ENCODE measurements at regions not wholly inside any gene's neighbourhood (a gene's known extent, or its start where the extent isn't known, plus 50 kb on each side); places are given as distances from the start of the nearest gene placed in this dataset.
"Not testable (repeated sequence)": the region's sequence is repeated elsewhere in the genome, so short reads cannot be mapped to it uniquely, and the experiment has no call there.

- DNase-seq: no peak
These were observed 83.2 kb upstream of the TNRC6B start for GRCh38 chr22:40094485-40094884.

DNA sequence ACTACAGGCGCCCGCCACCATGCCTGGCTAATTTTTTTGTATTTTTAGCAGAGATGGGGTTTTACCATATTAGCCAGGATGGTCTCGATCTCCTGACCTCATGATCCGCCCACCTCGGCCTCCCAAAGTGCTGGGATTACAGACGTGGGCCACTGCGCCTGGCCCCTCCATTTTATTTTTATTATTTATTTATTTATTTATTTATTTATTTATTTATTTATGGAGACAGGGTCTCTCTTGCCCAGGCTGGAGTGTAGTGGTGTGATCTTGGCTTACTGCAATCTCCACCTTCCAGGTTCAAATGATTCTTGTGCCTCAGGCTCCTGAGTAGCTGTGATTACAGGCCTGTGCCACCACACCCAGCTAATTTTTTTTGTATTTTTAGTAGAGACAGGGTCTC lies 77.8 kb upstream of the TNRC6B start:
- not testable (repeated sequence) for DNase-seq

DNA sequence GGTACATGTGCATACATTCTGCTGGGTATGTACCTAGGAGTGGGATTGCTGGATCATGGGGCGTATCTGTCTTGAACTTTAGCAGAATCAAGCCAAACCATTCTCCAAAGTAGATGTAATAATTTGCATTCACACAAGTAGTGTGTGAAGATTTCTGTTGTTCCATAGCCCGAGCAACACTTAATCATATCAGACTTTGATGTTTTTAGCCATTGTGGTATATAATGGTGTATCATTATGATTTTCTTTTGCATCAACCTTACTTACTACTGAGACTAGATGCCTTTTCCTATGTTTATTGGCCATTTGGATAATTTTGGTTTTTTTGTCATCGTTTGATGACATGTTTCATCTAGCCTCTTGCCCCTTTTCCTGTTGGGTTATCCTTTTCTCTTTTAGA lies 72.0 kb upstream of the TNRC6B start:
- no peak for DNase-seq

- DNase-seq: no peak
These were observed 70.5 kb upstream of the TNRC6B start for GRCh38 chr22:40107244-40107643.

- peak; percentile 4 for DNase-seq
These were observed 69.8 kb upstream of the TNRC6B start for GRCh38 chr22:40107851-40108378.

- no peak for DNase-seq
These were observed 69.3 kb upstream of the TNRC6B start for GRCh38 chr22:40108396-40108795.

- not testable (repeated sequence) for DNase-seq
These were observed 68.8 kb upstream of the TNRC6B start for GRCh38 chr22:40108926-40109325.

DNA sequence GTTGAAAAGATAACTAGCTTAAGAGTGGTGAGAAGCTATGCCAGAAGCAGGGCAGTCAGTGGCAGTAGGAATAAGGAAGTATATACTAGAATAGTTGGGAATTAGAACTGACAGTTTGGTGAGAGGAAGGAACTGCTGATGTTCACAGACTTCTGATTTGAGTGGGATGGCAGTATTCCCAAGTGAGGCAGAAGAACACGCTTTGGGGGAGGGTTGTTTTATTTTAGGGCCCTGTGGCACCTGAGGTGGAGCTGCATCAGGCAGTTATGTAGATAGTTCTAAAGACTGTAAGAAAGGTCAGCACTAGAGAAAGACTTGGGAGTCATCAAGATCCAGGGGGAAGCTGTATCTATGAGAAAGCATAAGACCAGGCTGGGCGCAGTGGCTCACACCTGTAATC lies 66.3 kb upstream of the TNRC6B start:
- no peak for DNase-seq

DNA sequence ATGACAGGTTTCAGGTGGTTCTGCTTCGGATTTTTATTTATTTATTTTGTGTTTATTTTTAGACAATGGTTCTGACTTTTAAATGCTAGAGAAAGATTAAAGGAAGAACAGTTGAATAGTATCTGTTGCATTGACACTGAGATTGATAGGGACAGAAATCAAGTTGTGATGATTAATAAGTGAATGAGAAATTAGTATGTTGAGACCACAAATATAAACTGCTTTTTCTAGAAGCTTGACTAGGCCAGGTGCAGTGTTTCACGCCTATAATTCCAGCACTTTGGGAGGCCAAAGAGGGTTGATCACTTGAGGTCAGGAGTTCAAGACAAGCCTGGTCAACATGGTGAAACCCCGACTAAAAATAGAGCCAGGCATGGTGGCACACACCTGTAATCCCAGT lies 65.1 kb upstream of the TNRC6B start:
- DNase-seq: no peak

- no peak for DNase-seq
These were observed 64.0 kb upstream of the TNRC6B start for GRCh38 chr22:40113696-40114095.

DNA sequence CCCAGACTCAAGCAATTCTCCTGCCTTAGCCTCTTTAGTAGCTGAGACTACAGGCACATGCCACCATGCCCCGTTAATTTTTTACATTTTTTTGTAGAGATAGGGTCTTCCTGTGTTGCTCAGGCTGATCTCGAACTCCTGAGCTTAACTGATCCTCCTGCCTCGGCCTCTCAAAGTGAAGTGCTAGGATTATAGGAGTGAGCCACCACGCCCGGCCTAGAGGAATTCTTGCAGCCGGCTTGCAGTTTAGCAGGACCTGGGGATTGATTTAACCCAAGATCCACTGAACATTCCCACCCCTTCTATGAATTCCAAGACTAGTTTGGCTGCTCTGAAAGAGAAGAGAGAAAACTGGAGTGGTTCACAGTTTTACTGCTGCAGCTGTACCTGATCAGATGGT lies 63.3 kb upstream of the TNRC6B start:
- DNase-seq: no peak

GRCh38 chr22:40116496-40117200 lies 61.1 kb upstream of the TNRC6B start:
- no peak for DNase-seq

DNA sequence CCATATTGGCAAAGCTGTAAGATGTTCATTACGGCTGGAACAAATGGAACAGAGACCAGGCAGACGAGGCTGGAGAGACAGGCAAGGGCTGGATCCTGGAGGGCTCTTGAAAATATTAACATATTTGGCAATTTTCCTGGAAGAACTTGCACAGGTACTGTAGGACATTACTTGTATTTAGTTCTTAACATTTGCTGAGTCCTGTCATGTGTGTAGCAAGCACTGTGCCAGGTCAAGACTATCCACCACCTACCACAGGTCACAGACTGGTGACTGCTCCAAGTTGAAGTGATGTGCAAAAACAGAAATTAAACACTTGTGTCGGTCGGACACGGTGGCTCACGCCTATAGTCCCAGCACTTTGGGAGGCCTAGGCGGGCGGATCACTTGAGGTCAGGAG lies 58.7 kb upstream of the TNRC6B start:
- DNase-seq: no peak

- DNase-seq: no peak
These were observed 56.9 kb upstream of the TNRC6B start for GRCh38 chr22:40120848-40121247.

- no peak for DNase-seq
These were observed 56.3 kb upstream of the TNRC6B start for GRCh38 chr22:40121461-40121860.

GRCh38 chr22:40122792-40123191 lies 54.9 kb upstream of the TNRC6B start:
- no peak for DNase-seq

- no peak for DNase-seq
These were observed 54.3 kb upstream of the TNRC6B start for GRCh38 chr22:40123387-40123786.
